ENCODE measurements at regions not wholly inside any gene's neighbourhood (a gene's known extent, or its start where the extent isn't known, plus 50 kb on each side); places are given as distances from the start of the nearest gene placed in this dataset.

- H3K27me3 ChIP-seq (ENCODE audit: control insufficient read depth, insufficient read depth, low read length) = no peaks in the 10 kb centered on the region
- no peaks in the 10 kb centered on the region for H3K4me1 ChIP-seq (ENCODE audit: control insufficient read depth, low read depth, low read length)
- H3K36me3 ChIP-seq (ENCODE audit: control insufficient read depth, low read depth, low read length) = no peaks in the 10 kb centered on the region
- no peak overlapping the region for H3K9ac ChIP-seq (ENCODE audit: low read length)
- H3K4me3 ChIP-seq (ENCODE audit: low read length) = no peak overlapping the region
- no peaks in the 10 kb centered on the region for H3K9me3 ChIP-seq (ENCODE audit: control insufficient read depth, low read depth, low read length)
- H3K27ac ChIP-seq (ENCODE audit: low read length) = no peak overlapping the region
Measured at GRCh38 chr13:64327505-64328194, 2902.5 kb downstream of the PCDH9 start.

DNA sequence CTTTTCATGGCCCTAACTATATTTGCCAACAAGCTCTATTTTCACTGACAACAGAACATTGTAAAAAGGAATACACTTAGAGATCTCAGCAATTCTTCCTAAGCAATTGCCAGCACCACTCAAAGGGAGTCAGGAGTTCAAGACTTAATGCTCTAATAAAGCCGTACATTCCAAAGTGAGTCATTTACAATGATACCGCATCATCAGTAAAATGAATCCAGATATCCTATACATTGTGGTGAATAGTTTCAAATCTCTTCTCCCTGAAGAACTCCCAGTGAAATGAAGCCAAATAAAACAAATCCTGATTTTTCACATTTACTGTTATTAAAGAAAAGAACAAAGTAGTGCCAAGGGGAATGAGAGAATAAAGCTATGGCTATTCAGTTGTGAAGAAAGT, 2898.7 kb upstream of the PCDH20 start:
- H3K9me3 ChIP-seq (ENCODE audit: control insufficient read depth, low read depth, low read length) = no peaks in the 10 kb centered on the region
- H3K9ac ChIP-seq (ENCODE audit: low read length) = no peak overlapping the region
- H3K27ac ChIP-seq (ENCODE audit: low read length) = no peak overlapping the region
- H3K4me3 ChIP-seq (ENCODE audit: low read length) = no peak overlapping the region
- no peaks in the 10 kb centered on the region for H3K36me3 ChIP-seq (ENCODE audit: control insufficient read depth, low read depth, low read length)
- H3K4me1 ChIP-seq (ENCODE audit: control insufficient read depth, low read depth, low read length) = no peaks in the 10 kb centered on the region
- no peaks in the 10 kb centered on the region for H3K27me3 ChIP-seq (ENCODE audit: control insufficient read depth, insufficient read depth, low read length)

GRCh38 chr13:64311948-64312347, 2896.3 kb upstream of the PCDH20 start:
- H3K4me1 ChIP-seq (ENCODE audit: control insufficient read depth, low read depth, low read length) = no peaks in the 10 kb centered on the region
- no peaks in the 10 kb centered on the region for H3K27me3 ChIP-seq (ENCODE audit: control insufficient read depth, insufficient read depth, low read length)
- no peak overlapping the region for H3K9ac ChIP-seq (ENCODE audit: low read length)
- H3K4me3 ChIP-seq (ENCODE audit: low read length) = no peak overlapping the region
- no peak overlapping the region for H3K27ac ChIP-seq (ENCODE audit: low read length)
- H3K36me3 ChIP-seq (ENCODE audit: control insufficient read depth, low read depth, low read length) = no peaks in the 10 kb centered on the region
- no peaks in the 10 kb centered on the region for H3K9me3 ChIP-seq (ENCODE audit: control insufficient read depth, low read depth, low read length)

- no peaks in the 10 kb centered on the region for H3K36me3 ChIP-seq (ENCODE audit: control insufficient read depth, low read depth, low read length)
- H3K9me3 ChIP-seq (ENCODE audit: control insufficient read depth, low read depth, low read length) = no peaks in the 10 kb centered on the region
- no peak overlapping the region for H3K9ac ChIP-seq (ENCODE audit: low read length)
- H3K4me1 ChIP-seq (ENCODE audit: control insufficient read depth, low read depth, low read length) = no peaks in the 10 kb centered on the region
- H3K4me3 ChIP-seq (ENCODE audit: low read length) = no peak overlapping the region
- no peaks in the 10 kb centered on the region for H3K27me3 ChIP-seq (ENCODE audit: control insufficient read depth, insufficient read depth, low read length)
- H3K27ac ChIP-seq (ENCODE audit: low read length) = no peak overlapping the region
Measured at GRCh38 chr13:64311112-64311511, 2895.5 kb upstream of the PCDH20 start.

DNA sequence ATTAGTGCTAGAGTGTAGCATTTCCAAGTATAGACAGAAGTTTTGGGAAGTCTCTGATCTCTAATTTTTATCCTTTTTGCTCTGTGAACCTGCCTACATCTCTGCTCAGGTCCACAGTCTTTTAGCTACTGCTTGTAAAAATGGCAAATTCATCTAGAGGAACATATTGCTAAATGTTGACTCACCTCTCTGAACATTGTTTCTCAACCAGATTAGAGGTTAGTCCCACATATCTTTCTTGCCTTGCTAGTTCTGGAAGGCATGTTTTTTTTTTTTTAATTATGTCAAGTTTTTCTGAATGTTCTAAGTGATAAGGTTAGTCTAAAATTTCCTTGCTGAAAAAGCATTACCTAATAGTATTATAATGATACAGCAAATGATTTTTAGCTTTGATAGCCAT, 2889.6 kb upstream of the PCDH20 start:
- H3K27me3 ChIP-seq (ENCODE audit: control insufficient read depth, insufficient read depth, low read length) = no peaks in the 10 kb centered on the region
- no peak overlapping the region for H3K4me3 ChIP-seq (ENCODE audit: low read length)
- no peaks in the 10 kb centered on the region for H3K36me3 ChIP-seq (ENCODE audit: control insufficient read depth, low read depth, low read length)
- H3K9ac ChIP-seq (ENCODE audit: low read length) = no peak overlapping the region
- no peak overlapping the region for H3K27ac ChIP-seq (ENCODE audit: low read length)
- no peaks in the 10 kb centered on the region for H3K9me3 ChIP-seq (ENCODE audit: control insufficient read depth, low read depth, low read length)
- no peaks in the 10 kb centered on the region for H3K4me1 ChIP-seq (ENCODE audit: control insufficient read depth, low read depth, low read length)

DNA sequence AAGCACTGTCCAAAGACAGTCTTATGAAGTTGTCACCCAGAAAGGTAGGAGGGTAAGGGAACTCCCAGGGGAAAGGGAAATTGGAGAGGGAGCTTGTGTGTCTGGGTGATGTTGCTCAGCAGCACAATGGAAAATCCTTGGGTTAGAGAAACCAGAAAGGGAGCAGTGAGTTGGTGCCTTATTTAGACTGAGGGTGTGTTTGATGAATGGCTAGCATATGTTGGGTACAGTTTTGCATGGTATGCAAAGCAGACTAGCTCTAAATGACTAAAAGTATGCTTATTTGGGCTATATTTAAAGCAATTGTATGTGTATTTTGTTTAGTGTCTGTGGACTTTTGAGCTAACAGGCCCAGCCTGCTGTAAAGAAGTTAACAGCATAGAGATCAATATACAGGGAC, 2884.6 kb upstream of the PCDH20 start:
- H3K27me3 ChIP-seq (ENCODE audit: control insufficient read depth, insufficient read depth, low read length) = no peaks in the 10 kb centered on the region
- H3K4me3 ChIP-seq (ENCODE audit: low read length) = no peak overlapping the region
- H3K9ac ChIP-seq (ENCODE audit: low read length) = no peak overlapping the region
- H3K4me1 ChIP-seq (ENCODE audit: control insufficient read depth, low read depth, low read length) = no peaks in the 10 kb centered on the region
- no peaks in the 10 kb centered on the region for H3K9me3 ChIP-seq (ENCODE audit: control insufficient read depth, low read depth, low read length)
- no peaks in the 10 kb centered on the region for H3K36me3 ChIP-seq (ENCODE audit: control insufficient read depth, low read depth, low read length)
- H3K27ac ChIP-seq (ENCODE audit: low read length) = no peak overlapping the region

DNA sequence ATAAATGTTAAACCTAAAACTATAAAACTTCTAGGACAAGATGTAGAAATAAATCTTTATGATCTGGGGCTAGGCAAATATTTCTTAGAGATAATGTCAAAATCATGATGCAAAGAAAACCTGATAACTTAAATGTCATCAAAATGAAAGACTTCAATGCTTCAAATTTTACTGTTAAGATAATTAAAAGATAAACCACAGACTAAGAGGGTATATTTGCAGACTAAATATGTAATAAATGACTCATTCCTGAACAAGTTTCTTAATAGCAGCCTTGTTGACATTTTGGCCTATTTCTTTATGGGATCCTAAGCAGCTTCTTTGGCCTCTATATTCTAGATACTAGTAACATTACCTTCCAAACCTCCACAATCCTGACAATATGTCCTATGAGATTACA, 2878.3 kb upstream of the PCDH20 start:
- Histone ChIP-seq H3K27ac (ENCODE audit: low read length) (no peak overlapping the region), H3K9me3 (ENCODE audit: control insufficient read depth, low read depth, low read length) (no peaks in the 10 kb centered on the region)

DNA sequence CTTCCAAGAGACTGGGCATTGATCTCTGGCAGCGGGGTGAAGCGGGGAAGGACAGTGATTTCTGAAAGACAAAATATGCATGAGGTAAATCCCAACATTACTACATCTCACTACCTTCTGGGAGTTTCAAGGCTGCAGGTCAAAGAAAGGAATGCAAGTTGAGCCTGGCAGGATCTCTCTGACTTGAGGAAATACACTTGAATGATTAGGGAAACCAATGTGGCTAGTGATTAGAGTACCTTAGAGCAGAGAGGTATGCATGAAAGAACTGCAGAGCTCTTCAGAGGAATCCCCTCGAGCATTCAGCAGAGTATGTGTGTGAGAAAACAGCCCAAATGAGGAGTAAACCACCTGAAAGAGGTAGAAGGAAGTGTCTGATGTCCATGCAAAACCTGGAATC, 2874.1 kb upstream of the PCDH20 start:
- H3K36me3 ChIP-seq (ENCODE audit: control insufficient read depth, low read depth, low read length) = no peaks in the 10 kb centered on the region
- no peak overlapping the region for H3K27ac ChIP-seq (ENCODE audit: low read length)
- no peaks in the 10 kb centered on the region for H3K4me1 ChIP-seq (ENCODE audit: control insufficient read depth, low read depth, low read length)
- H3K9ac ChIP-seq (ENCODE audit: low read length) = no peak overlapping the region
- no peaks in the 10 kb centered on the region for H3K27me3 ChIP-seq (ENCODE audit: control insufficient read depth, insufficient read depth, low read length)
- no peak overlapping the region for H3K4me3 ChIP-seq (ENCODE audit: low read length)
- no peaks in the 10 kb centered on the region for H3K9me3 ChIP-seq (ENCODE audit: control insufficient read depth, low read depth, low read length)

More for the DNA sequence above, 2878.3 kb upstream of the PCDH20 start:
- H3K4me1 ChIP-seq (ENCODE audit: control insufficient read depth, low read depth, low read length) = no peaks in the 10 kb centered on the region
- no peak overlapping the region for H3K9ac ChIP-seq (ENCODE audit: low read length)
- no peak overlapping the region for H3K4me3 ChIP-seq (ENCODE audit: low read length)
- no peaks in the 10 kb centered on the region for H3K27me3 ChIP-seq (ENCODE audit: control insufficient read depth, insufficient read depth, low read length)
- H3K36me3 ChIP-seq (ENCODE audit: control insufficient read depth, low read depth, low read length) = no peaks in the 10 kb centered on the region

DNA sequence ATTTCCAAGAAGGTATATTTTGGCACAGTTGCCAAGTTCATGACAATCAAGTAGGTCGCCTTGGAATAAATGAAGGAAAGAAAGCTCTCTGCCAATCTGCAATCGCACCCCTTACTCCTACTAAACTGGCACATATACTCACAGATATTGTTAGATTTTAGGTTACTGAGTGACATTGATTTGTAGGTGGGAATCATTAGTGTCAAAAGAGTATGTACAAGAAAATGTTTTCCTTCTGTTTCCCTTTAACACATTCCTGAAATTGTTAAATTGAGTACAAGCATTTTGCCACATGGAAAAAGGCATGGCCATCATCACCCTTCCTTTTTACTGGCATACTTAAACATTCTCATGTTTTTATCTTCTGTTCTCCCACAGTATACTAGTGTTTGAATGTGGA, 2868.3 kb upstream of the PCDH20 start:
- Histone ChIP-seq H3K4me1 (ENCODE audit: control insufficient read depth, low read depth, low read length) (no peaks in the 10 kb centered on the region), H3K9ac (ENCODE audit: low read length) (no peak overlapping the region), H3K27ac (ENCODE audit: low read length) (no peak overlapping the region), H3K9me3 (ENCODE audit: control insufficient read depth, low read depth, low read length) (no peaks in the 10 kb centered on the region), H3K36me3 (ENCODE audit: control insufficient read depth, low read depth, low read length) (no peaks in the 10 kb centered on the region), H3K27me3 (ENCODE audit: control insufficient read depth, insufficient read depth, low read length) (no peaks in the 10 kb centered on the region), H3K4me3 (ENCODE audit: low read length) (no peak overlapping the region)

GRCh38 chr13:64278493-64278892, 2862.8 kb upstream of the PCDH20 start:
- Histone ChIP-seq H3K27ac (ENCODE audit: low read length) (no peak overlapping the region), H3K36me3 (ENCODE audit: control insufficient read depth, low read depth, low read length) (no peaks in the 10 kb centered on the region), H3K9me3 (ENCODE audit: control insufficient read depth, low read depth, low read length) (peaks cover 3% of the 10 kb centered on the region), H3K9ac (ENCODE audit: low read length) (no peak overlapping the region), H3K4me1 (ENCODE audit: control insufficient read depth, low read depth, low read length) (no peaks in the 10 kb centered on the region), H3K4me3 (ENCODE audit: low read length) (no peak overlapping the region), H3K27me3 (ENCODE audit: control insufficient read depth, insufficient read depth, low read length) (no peaks in the 10 kb centered on the region)

DNA sequence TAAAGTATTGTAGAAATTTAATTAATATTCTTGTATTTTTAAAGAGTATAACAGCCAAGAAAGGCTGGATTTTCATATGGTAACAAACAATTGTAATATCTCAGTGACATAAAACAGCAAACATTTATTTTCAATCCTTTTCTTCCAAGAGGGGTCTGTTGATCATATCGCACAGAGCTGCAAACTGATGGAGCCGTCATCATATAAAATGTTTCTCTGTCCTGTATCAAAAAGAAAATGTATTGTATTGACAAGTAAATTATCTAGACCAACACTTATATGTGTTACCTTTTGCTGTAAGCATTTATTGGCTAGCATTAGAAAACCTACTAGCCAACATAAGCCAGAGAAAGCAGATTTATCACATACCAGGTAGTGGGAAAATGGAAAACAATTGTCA, 2861.4 kb upstream of the PCDH20 start:
- H3K9me3 ChIP-seq (ENCODE audit: control insufficient read depth, low read depth, low read length) = peaks cover 3% of the 10 kb centered on the region
- no peak overlapping the region for H3K4me3 ChIP-seq (ENCODE audit: low read length)
- H3K9ac ChIP-seq (ENCODE audit: low read length) = no peak overlapping the region
- no peaks in the 10 kb centered on the region for H3K36me3 ChIP-seq (ENCODE audit: control insufficient read depth, low read depth, low read length)
- no peaks in the 10 kb centered on the region for H3K27me3 ChIP-seq (ENCODE audit: control insufficient read depth, insufficient read depth, low read length)
- H3K4me1 ChIP-seq (ENCODE audit: control insufficient read depth, low read depth, low read length) = no peaks in the 10 kb centered on the region
- no peak overlapping the region for H3K27ac ChIP-seq (ENCODE audit: low read length)

DNA sequence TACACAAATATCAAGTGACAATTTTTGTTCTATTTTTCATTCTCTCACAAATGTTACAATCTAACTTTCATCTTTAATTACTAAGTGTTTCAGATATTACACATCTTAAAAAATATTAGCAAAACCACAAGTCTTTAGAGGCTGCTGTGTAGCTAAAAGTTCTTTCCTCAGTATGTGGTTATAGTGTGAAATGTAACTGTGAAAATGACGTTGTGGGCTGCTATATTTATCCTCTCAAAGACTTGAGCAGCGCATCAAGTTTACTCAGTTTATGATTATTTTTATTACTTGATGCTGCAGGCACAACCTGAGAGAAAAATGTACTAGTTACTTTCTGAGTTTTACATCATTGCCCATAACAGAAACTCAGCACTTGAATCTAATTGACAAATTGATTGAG, 2860.6 kb upstream of the PCDH20 start:
- Histone ChIP-seq H3K4me3 (ENCODE audit: low read length) (no peak overlapping the region), H3K36me3 (ENCODE audit: control insufficient read depth, low read depth, low read length) (no peaks in the 10 kb centered on the region), H3K9me3 (ENCODE audit: control insufficient read depth, low read depth, low read length) (peaks cover 3% of the 10 kb centered on the region), H3K9ac (ENCODE audit: low read length) (no peak overlapping the region), H3K4me1 (ENCODE audit: control insufficient read depth, low read depth, low read length) (no peaks in the 10 kb centered on the region), H3K27me3 (ENCODE audit: control insufficient read depth, insufficient read depth, low read length) (no peaks in the 10 kb centered on the region), H3K27ac (ENCODE audit: low read length) (no peak overlapping the region)
